Keratinocyte (primary cell): ENCODE measurements at regions not wholly inside any gene's neighbourhood (a gene's known extent, or its start where the extent isn't known, plus 50 kb on each side); places are given as distances from the start of the nearest gene placed in this dataset.
"Not testable (repeated sequence)": the region's sequence is repeated elsewhere in the genome, so short reads cannot be mapped to it uniquely, and the experiment has no call there.

Experiments
- DNase-seq: peaks from one replicate; pipeline ENCODE4 v3.0.0-alpha.2; 2011; ENCODE audit warnings: low read depth, missing footprints, low spot score
- FAIRE-seq: peaks from 2 replicates; lab custom pipeline; 2011; peaks lifted over from hg19 to GRCh38; lab: Jason Lieb, UNC
- H2AFZ ChIP-seq: 2 replicates; pipeline ENCODE4 v1.6.0; 2012; ENCODE audit warnings: low read length, control low read depth, inconsistent platforms; ENCODE audit not compliant: control insufficient read depth
- H3K27ac ChIP-seq: 2 replicates; pipeline ENCODE4 v1.5.1; 2011; ENCODE audit warnings: low read length; ENCODE audit not compliant: control insufficient read depth, insufficient read depth
- H3K27me3 ChIP-seq: 3 replicates; pipeline ENCODE4 v1.6.0; 2011; ENCODE audit warnings: low read length; ENCODE audit not compliant: control insufficient read depth, insufficient read depth; ENCODE audit errors: extremely low read depth
- H3K36me3 ChIP-seq, 2 experiments: 2 replicates in 1 of 2; 3 replicates in 1 of 2; pipeline ENCODE4 v1.5.1; 2011; ENCODE audit warnings: low read length in 2 of 2, mild to moderate bottlenecking in 1 of 2; ENCODE audit not compliant: control insufficient read depth in 2 of 2, insufficient read depth in 2 of 2; ENCODE audit errors: extremely low read depth in 1 of 2
- H3K4me1 ChIP-seq: 3 replicates; pipeline ENCODE4 v1.5.1; 2011; ENCODE audit warnings: low read length; ENCODE audit not compliant: control insufficient read depth, insufficient read depth; ENCODE audit errors: extremely low read depth
- H3K4me2 ChIP-seq: 3 replicates; pipeline ENCODE4 v1.6.0; 2011; ENCODE audit warnings: low read depth, low read length; ENCODE audit not compliant: control insufficient read depth, insufficient read depth; ENCODE audit errors: extremely low read depth
- H3K4me3 ChIP-seq, 3 experiments: fragments of 200-600 bp in 1 of 3; sonication (generic) in 1 of 3; 2 replicates in 2 of 3; 3 replicates in 1 of 3; pipeline ENCODE4 v1.5.1; 2011 to 2016; ENCODE audit warnings: low read length in 3 of 3, mild to moderate bottlenecking in 3 of 3, control low read depth in 2 of 3, inconsistent platforms in 1 of 3, low read depth in 1 of 3, mixed read lengths in 1 of 3, mixed run types in 1 of 3, moderate library complexity in 1 of 3; ENCODE audit not compliant: control insufficient read depth in 2 of 3, insufficient read depth in 2 of 3; ENCODE audit errors: extremely low read depth in 1 of 3
- H3K79me2 ChIP-seq: 2 replicates; pipeline ENCODE4 v1.6.0; 2012; ENCODE audit warnings: low read length; ENCODE audit not compliant: control insufficient read depth, insufficient read depth
- H3K9ac ChIP-seq: 3 replicates; pipeline ENCODE4 v1.6.0; 2011; ENCODE audit warnings: low read length; ENCODE audit not compliant: control insufficient read depth, insufficient read depth; ENCODE audit errors: extremely low read depth
- H3K9me1 ChIP-seq: 3 replicates; pipeline ENCODE4 v1.6.0; 2011; ENCODE audit warnings: low read length; ENCODE audit not compliant: control insufficient read depth, insufficient read depth; ENCODE audit errors: extremely low read depth
- H3K9me3 ChIP-seq: 2 replicates; pipeline ENCODE4 v1.5.1; 2012; ENCODE audit warnings: low read depth, low read length; ENCODE audit not compliant: control insufficient read depth
- H4K20me1 ChIP-seq: 3 replicates; pipeline ENCODE4 v1.6.0; 2011; ENCODE audit warnings: low read length; ENCODE audit not compliant: control insufficient read depth, insufficient read depth; ENCODE audit errors: extremely low read depth
- CTCF ChIP-seq, 3 experiments: IDR thresholded peaks in 1 of 3; conservative IDR thresholded peaks in 1 of 3; optimal IDR thresholded peaks in 1 of 3; 2 replicates in 2 of 3; 3 replicates in 1 of 3; pipeline versions ENCODE3 to v1.5.1; 2011; ENCODE audit warnings: low read length in 3 of 3, mild to moderate bottlenecking in 3 of 3, moderate library complexity in 2 of 3, control low read depth in 1 of 3, inconsistent platforms in 1 of 3; ENCODE audit not compliant: insufficient read depth in 2 of 3; ENCODE audit errors: extremely low read depth in 1 of 3
- EZH2 ChIP-seq: IDR thresholded peaks from one replicate; pipeline ENCODE4 v1.6.1; 2012; ENCODE audit warnings: inconsistent platforms, mild to moderate bottlenecking, low read length, moderate library complexity
- dilution Hi-C: fragments of 300-500 bp; cut with MboI; formaldehyde crosslinking; loops from one replicate; pipeline ENCODE4 v1.7.0; 2020; ENCODE audit warnings: low sequenced_read_pairs; ENCODE audit not compliant: extremely low pct_ligation_motif_present

GRCh38 chr3:6062261-6063187, 798.4 kb upstream of the GRM7 start:
- DNase-seq (no peak), FAIRE-seq (no peak)
- no peak for TF ChIP-seq EZH2
- no peak for TF ChIP-seq CTCF (optimal IDR thresholded peaks at IDR 0.05 in 1 of 3, IDR thresholded peaks at IDR 0.05 in 1 of 3, conservative IDR thresholded peaks at IDR 0.05 in 1 of 3; ENCODE audit: extremely low read depth in 1 of 3, insufficient read depth in 2 of 3, low read length in 3 of 3)
- no peaks in the 10 kb centered on the region for H3K36me3 ChIP-seq
- H4K20me1 ChIP-seq, result no peaks in the 10 kb centered on the region
- no peaks in the 10 kb centered on the region for H3K9me1 ChIP-seq
- no peak overlapping the region for H2AFZ ChIP-seq
- no peaks in the 10 kb centered on the region for H3K79me2 ChIP-seq
- dilution Hi-C loops, result no loop called here
- no peaks in the 10 kb centered on the region for H3K4me1 ChIP-seq
- H3K27ac ChIP-seq, result no peak overlapping the region
- no peak overlapping the region for H3K4me2 ChIP-seq
- H3K9ac ChIP-seq, result no peak overlapping the region
- H3K27me3 ChIP-seq, result no peaks in the 10 kb centered on the region
- no peaks in the 10 kb centered on the region for H3K9me3 ChIP-seq
- H3K4me3 ChIP-seq, result no peak overlapping the region

GRCh38 chr3:6066397-6066796, 794.5 kb upstream of the GRM7 start:
- no peak overlapping the region for H3K9ac ChIP-seq
- no peaks in the 10 kb centered on the region for H4K20me1 ChIP-seq
- H3K4me1 ChIP-seq, result no peaks in the 10 kb centered on the region
- H3K9me1 ChIP-seq, result no peaks in the 10 kb centered on the region
- H3K9me3 ChIP-seq, result no peaks in the 10 kb centered on the region
- dilution Hi-C loops, result no loop called here
- H3K4me3 ChIP-seq, result no peak overlapping the region
- H3K79me2 ChIP-seq, result no peaks in the 10 kb centered on the region
- no peaks in the 10 kb centered on the region for H3K36me3 ChIP-seq
- DNase-seq, result no peak
- no peak overlapping the region for H3K27ac ChIP-seq
- no peak for TF ChIP-seq CTCF (optimal IDR thresholded peaks at IDR 0.05 in 1 of 3, IDR thresholded peaks at IDR 0.05 in 1 of 3, conservative IDR thresholded peaks at IDR 0.05 in 1 of 3; ENCODE audit: extremely low read depth in 1 of 3, insufficient read depth in 2 of 3, low read length in 3 of 3)
- TF ChIP-seq EZH2, result no peak
- H3K27me3 ChIP-seq, result no peaks in the 10 kb centered on the region
- H3K4me2 ChIP-seq, result no peak overlapping the region
- no peak overlapping the region for H2AFZ ChIP-seq
- no peak for FAIRE-seq

- H3K4me3 ChIP-seq, H3K27ac ChIP-seq, FAIRE-seq, H3K36me3 ChIP-seq, H2AFZ ChIP-seq, H3K4me1 ChIP-seq, H3K79me2 ChIP-seq, dilution Hi-C loops, DNase-seq, H3K9me3 ChIP-seq, H3K9ac ChIP-seq, H3K4me2 ChIP-seq, H3K9me1 ChIP-seq, H4K20me1 ChIP-seq, H3K27me3 ChIP-seq: not testable (repeated sequence)
Observed at GRCh38 chr3:6066868-6067578, 793.9 kb upstream of the GRM7 start.
